HG02763 (cell line): ENCODE measurements at regions not wholly inside any gene's neighbourhood (a gene's known extent, or its start where the extent isn't known, plus 50 kb on each side); places are given as distances from the start of the nearest gene placed in this dataset.

Source experiments
- ATAC-seq: cut with Tn5 transposase; IDR thresholded peaks from one replicate; pipeline ENCODE4 v1.9.1; 2021; ENCODE audit warnings: mild to moderate bottlenecking, moderate library complexity; ENCODE audit not compliant: unreplicated experiment

DNA sequence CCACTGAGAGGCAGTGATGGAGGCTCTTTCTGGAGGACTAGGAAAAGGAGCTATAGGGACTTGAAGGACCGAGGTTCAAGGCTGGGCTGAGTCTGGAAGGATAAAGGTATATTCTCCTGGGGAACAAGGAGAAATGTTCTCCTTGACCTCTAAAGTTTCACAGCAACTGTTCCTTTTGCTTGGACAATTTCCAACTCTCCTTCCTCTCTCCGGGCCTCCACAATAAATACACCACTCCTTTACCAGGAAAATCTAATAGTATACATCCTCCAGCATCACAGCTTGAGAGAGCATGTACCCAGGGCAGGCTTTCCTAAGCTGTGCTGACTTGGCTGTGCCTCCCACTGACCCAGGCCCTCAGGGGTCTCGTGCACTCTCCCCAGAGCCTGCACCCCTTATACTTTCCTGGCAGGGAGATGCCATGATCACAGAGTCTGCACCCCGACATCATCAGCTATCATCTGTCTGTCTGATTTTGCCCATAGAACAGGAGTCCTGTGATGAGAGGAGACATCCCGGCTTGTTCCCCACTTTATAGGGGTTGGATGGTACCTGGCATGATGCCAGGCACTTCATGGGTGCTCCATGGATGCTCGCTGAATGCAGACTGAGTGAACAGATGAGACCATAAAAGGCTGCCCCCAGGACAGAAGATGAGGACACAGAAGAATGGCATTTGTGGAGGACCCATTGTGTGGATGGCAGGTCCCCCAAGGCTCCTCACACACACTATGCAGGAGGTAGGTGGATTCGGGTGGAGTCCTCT is 582.6 kb upstream of the CDH5 start:
- ATAC-seq, result no peak

DNA sequence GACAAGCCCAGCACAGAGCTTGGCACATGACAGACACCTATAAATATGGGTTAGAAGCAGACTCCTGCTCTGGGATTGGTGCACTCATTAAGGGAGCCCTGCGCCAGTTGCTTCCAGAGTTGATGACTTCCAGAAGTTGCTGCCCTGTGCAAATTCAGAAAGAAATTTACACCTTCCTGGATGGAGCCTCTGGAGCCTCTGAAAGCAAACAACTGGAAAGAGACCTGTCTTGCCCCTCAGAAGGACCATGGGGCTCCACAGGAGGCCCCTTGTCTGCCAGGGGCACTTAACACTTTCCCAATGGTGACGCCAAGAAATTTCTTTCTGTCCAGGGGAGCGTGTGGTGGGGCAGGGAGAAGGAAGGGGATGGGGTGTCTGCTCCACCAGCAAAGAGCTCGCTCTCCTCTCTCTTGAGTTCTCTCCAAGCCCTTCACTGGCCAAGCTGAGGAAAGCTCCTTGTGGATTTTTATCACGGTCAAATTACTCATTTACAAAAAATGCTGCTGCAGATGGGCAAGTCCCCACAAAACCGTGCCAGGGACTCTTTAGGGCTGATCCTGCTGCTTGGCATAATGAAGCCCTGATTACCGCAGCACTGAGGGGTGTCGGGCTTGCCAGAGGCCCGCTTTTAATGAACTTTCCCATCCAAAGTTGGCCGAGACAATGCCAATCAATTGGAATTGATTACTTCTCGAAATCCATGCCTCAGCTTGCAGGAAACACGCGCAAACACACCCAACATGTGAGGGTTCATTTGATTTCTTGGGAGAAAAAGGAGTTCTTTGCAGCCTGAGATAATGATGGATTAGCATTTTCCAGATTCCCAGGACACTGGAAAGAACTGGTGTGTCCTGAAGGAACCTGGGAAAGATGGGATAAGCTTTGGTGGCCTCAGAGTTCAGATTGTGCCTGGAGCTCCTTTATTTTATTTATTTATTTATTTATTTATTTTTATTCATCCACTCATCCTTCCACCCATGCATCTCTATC is 583.6 kb upstream of the CDH5 start:
- no peak for ATAC-seq

GRCh38 chr16:65781855-65782254 is 584.6 kb upstream of the CDH5 start:
- ATAC-seq, result no peak

DNA sequence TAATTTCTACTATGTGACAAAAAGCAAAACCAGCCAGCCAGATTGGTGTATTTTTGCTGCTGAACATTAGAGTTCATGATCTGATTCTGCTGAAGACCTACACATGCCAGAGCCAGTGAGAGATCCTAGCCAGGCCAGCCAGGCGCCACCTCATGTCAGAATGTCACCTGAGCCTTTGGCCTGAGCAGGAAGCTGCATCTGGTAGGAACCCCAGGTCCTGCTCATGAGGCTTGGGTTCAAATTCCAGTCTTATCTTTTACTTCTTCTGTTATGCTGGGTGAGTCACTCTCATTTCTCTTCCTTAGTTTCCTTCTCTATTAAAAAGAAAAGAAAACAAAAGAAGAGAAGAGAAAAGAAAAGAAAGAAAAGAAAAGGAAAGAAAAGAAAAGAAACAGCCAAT is 585.1 kb upstream of the CDH5 start:
- ATAC-seq, result no peak

DNA sequence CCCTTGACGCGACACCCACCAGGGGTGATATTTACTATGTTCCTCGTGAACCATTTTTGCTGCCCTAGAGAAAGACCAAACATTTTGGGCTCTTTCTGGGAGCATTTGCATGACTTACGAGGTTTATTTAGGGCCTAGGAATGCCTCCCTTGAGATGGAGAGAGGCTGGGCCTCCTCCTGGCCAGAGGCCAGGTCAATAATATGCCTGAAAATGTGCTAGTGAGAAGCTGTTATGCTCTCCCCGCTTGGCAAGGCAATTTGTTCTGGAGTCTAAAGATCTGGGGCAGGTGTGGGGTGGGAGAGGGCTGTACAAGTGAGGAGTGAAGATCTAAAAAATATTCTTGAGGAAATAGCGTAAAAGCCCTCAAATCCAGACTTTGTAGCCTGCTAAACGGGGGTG is 587.3 kb upstream of the CDH5 start:
- no peak for ATAC-seq

GRCh38 chr16:65776639-65777183 is 589.8 kb upstream of the CDH5 start:
- no peak for ATAC-seq

DNA sequence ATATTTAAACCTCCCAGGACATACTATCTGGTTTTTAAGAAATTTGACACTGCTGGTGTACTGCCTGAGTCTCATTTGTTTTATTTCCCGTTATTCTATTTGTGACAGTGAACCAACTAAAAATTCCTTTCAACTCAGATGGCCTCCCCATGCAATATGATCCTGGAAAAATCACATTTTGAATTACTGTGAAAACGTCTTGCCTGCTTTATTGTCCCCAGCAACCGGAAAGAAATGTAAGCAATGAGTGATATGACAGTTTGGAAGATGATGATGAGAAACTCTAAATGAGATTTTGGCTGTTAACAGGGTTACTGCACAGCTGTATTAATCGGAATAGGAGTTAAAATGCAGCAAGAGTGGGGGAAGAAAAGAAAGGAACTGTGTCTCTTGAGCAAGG is 590.7 kb upstream of the CDH5 start:
- ATAC-seq, result no peak

DNA sequence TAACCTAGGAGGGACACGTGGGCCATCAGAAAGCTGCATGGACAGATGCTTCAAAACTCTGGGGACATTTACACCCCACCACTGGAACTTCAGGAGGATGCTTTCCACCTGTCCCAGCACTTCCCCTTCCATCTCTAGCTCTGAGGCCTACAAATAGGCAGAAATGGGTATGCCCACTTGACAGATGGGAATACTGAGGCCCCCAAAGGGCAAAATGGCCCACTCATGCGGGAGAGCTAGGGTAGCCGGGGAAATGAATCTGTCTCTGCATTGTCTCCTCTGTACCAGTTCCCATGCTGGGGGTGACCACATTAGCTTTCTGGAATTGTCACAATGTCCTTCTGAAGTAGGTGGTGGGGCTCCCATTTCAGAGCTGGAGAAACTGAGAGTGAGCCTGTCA is 592.1 kb upstream of the CDH5 start:
- no peak for ATAC-seq

DNA sequence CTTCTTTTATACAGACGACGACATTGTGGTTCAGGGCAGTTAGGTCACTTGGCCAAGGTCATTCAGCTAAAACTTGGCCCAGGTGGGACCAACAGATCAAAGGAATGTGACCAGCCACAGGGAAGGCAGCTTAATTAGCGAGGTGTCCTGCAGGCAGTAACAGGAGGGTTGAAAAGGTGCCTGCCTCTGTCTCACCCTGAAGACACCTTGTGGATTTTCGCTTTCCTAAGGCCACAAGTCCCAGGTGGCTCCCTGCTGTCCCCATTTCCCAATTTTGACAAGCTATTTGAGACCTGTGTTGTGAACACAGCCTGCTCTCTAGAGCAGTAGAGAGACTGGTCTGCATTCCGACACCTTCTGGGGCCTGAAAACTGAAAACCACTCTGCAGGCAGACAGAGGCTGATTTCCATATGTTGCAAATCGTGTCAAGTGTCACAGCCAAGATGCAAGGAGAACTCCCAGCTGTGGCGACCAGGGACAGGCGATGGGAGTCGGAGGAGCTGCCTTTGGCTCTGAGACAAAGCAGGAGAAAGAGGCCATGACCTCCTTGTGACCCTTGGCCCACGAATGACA is 593.1 kb upstream of the CDH5 start:
- no peak for ATAC-seq

GRCh38 chr16:65772134-65772732 is 594.3 kb upstream of the CDH5 start:
- no peak for ATAC-seq

DNA sequence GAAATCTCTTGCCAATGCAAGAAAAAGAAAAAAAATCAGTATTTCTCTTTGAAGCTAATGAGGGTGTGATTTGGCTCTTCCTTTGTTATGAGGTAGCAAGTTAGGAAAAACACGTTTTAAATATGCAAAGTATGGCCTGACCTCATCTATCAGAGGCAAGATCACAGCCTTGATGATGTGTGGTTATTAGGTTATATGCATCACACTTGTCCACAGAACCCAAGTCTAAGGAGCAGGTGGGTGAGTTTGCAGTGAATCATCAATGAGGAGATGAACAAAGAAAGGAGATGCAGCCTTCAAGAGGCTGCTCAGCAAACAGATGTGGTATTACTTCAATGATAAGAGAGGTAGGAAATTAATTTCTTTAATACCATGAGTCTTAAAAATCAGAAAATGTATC is 594.8 kb upstream of the CDH5 start:
- no peak for ATAC-seq

- no peak for ATAC-seq
Measured at GRCh38 chr16:65770752-65771151, 595.7 kb upstream of the CDH5 start.

- no peak for ATAC-seq
Measured at GRCh38 chr16:65769776-65770438, 596.6 kb upstream of the CDH5 start.

DNA sequence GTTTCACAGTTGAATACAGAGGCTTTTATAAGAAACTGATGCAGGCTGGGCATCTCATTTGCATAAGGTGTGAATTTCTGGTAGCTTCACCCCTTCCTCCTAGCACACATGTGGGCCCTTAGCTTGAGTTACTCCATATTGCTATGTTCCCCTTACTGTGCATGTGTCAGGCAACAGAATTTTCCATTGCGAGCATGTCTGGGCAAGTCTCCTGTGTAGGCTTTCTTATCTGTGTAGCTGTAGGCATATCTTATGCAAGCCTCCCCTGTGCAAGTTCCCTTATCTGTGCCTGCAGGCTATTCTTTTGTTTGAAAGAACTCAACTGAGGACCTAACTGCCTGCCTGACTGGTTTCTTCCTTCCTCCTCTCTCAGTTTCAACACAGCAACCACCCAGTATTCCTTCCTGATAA is 597.4 kb upstream of the CDH5 start:
- ATAC-seq, result no peak

DNA sequence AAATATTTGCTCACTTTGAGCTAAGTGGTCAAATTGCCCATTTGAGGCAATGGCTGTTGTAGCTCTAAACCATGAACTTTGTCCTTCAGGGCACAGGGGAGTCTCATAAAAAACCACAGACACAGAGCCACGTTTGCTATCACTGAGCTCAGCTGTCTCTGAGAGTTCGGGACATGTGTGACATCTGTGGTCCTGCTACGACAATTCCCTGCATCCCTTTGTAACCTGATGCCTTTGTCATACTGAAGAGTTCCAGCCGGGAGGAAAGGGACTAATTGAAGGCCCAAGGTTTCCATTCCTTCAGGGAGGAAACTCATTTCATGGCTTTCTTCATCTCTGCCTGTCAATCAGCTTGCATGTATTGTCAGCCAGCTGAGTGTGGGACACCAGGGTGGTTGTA is 599.4 kb upstream of the CDH5 start:
- ATAC-seq, result no peak

- ATAC-seq, result no peak
Measured at GRCh38 chr16:65763640-65764305, 602.7 kb upstream of the CDH5 start.

DNA sequence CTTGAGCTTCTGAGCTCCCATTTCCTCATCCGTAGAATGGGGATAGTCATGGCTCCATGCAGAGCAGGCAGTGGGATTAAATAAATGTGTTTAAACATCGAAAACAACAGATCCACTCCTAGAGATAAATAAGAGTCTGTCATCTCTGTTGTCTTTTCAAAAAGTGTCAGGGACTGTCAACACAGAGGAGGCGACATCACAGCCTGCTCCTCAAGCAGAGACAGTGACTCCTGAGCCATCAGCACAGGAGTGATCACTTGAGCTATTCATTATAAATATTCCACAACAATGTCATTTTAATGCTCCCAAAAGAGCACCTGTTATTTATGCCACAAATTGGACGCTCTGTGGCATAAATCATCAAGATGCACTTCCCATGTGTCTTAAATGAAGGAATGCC is 605.6 kb upstream of the CDH5 start:
- no peak for ATAC-seq

DNA sequence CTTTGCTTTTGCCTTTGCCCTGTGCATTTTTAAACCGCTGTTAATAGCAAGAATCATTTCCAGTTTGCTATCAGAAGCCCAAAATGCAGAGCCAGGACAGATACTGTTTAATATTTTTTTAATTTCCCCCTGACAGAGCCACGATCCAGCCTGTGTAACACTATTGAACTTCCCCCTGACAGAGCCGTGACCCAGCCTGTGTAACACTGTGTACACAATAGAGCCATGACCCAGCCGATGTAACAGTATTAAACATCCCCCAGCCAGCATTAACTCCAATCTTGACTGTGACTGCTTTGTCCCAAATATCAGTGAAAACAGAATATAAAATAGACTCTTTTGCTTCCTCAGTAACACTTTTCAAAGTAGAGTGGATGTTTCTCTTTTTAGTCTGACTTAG is 607.9 kb upstream of the CDH5 start:
- no peak for ATAC-seq

DNA sequence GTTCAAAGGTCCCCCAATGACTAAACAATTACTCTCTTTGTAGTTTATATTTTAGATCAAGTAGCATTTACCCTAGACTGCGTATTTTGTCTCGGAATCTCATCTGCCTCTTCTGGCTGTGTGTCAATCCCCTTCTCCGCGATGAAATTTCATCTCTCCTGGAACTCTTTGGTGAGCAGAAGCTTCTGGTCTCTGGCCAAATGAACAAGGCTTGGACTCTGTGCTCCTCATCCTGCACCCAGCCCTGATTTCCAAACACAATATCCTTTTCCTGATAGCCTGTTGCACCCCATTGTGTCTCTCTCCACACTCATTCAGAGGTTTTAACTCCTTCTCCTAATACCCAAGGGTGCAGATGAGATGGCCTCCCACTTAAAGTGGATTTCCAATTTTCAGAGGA is 609.4 kb upstream of the CDH5 start:
- ATAC-seq, result no peak

GRCh38 chr16:65756163-65756562 is 610.3 kb upstream of the CDH5 start:
- no peak for ATAC-seq
